HG03558 (cell line): ENCODE measurements at regions not wholly inside any gene's neighbourhood (a gene's known extent, or its start where the extent isn't known, plus 50 kb on each side); places are given as distances from the start of the nearest gene placed in this dataset.

Source experiments
- ATAC-seq: cut with Tn5 transposase; IDR thresholded peaks from one replicate; pipeline ENCODE4 v1.9.1; 2021; ENCODE audit warnings: moderate number of reproducible peaks; ENCODE audit not compliant: unreplicated experiment; ENCODE audit errors: extremely low read depth

DNA sequence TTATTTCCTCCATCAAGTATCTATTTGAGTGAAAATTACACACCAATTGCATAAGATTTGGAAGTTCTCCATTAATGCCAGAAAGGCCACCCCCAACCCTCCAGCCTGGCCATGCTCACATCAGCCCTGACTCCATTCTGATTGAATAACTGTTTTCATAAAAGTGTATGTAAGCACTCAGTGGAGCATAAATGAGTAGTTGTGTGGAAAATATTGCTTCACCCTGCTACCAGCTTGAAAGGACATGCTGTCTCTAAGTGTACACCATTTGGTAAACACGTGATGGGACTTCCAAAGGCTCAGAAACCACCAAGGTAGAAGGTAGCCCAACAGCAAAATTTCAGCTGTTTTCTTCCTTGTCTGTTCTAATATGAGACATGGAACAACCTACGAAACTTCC, 393.8 kb downstream of the ZNF385D start:
- no peak for ATAC-seq

DNA sequence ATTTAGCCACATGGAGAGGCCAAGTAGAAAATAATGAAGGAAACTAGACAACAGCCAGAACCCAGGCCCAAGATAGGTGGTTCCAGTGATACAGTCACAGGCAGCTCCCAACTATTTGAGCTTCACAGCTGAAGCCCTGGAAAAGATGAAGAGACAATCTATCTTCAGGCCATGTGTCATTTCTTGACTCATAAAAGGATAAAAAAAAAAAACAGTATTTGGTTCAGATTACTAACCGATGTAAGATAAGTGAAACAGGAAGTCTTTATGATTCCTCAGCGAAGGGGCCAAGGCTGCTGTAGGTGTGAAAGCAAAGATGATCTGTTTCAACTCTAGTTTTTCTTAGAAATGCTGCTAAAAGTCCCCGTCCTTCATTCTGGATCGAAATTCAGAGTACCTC, 394.6 kb downstream of the ZNF385D start:
- no peak for ATAC-seq

DNA sequence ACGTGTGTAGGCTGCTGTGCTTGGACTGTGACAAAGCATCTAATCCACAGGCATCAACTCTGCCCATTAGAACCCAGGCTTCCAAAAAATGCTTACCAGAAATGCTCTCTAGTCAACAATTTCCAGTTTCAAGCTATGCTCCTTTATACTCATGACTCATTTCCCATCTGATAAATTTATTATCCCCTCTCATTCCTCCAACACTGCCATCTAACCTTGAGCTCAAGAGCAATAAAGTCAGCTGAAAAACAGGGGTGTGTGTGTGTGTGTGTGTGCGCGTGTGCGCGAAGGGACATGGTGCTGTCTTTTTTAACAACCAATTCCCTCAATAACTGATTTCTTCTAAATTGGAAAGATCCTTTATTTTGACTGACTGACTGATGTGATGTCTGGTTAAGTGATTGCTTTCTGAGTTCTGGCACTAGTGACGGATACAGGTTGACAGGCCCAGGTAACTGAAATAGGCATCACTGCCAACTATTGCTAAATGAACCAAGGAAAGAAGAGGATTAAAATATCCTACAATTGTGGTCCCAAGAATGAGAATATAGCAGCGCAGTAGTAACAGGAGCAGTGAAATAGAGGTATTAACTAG, 405.5 kb downstream of the ZNF385D start:
- no peak for ATAC-seq

DNA sequence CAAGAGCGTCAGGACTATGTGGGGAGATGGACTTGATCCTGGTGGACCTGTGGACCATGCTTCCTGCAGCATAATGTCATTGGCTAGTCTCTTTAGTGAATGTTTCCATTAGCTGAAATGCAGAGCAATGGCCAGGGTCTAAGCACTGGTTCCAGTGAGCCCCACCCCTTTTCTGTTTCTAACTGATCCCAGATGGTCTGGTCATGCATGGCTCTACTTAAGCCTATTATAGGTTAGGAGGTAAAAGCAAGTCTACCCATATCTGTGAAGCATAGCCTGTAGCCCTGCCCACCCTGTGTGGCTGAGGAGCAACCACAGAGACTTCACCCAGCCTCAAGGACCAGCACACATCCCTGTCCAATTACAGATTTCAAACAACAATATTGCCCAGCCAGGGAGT, 419.2 kb downstream of the ZNF385D start:
- no peak for ATAC-seq

DNA sequence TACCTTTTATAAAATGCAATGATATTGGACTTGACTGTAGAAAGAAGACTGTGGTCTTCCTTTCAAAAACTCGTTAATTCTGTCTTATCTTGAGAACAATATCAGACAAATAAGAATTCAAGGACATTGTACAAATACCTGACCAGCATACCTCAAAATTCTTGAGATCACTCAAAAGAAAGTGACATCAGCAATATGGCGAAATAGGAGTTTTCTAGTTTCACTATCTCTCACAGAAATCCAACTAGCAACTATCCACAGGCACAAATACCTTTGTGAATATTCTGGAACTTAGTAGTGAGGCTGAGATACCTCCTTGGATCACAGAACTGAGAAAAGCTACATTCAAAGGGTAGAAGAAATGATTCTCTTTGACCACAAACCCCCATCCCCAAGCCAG, 419.7 kb downstream of the ZNF385D start:
- no peak for ATAC-seq

DNA sequence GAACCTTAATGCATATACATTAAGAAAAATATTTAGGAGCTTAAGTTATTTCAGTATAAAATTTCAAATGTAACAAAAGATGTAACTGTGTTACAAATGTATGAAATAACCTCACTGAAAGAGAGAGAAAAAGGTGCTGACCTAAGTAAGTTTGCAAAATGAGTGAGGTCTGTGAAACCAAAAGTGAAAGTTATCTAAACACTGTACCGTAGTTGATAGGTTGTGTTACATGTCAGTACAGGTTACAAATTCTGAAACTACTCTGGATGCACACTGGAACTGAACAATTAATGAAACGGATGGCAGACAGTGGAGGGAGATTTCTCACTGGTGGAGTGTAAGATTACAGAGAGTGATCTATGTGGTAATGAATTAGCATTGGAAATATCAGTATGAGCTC, 420.7 kb downstream of the ZNF385D start:
- peak; percentile 82 for ATAC-seq

DNA sequence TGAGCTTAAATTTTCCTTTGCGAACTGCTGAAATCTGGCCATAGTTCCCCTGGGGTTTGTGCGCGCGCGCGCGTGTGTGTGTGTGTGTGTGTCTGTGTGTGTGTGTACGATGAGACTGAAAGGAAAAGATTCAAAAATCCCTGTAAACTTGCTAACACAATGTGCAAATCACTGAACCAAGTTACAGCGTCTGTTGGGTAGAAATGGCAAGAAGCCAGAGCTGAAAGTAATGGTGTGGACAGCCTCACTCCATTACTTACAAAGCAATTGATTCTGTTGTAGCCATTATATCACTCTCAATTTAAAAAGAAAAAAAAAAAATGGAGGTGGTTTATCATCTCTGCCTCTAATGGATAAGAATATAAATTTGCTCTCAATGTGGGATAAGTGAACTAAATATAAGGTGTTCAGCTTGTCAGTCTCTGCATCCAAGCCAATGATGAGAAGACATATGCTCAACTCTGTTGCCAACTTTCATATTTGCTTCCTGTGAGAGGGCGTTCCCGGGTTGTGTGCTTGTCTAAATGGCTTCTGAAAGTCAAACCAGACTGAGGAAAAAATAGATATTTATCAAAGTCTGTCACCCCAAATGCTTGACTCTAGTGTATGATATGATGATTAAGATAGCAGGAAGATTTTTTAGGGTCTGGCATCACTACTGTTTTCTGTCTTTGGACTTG, 422.2 kb downstream of the ZNF385D start:
- no peak for ATAC-seq

DNA sequence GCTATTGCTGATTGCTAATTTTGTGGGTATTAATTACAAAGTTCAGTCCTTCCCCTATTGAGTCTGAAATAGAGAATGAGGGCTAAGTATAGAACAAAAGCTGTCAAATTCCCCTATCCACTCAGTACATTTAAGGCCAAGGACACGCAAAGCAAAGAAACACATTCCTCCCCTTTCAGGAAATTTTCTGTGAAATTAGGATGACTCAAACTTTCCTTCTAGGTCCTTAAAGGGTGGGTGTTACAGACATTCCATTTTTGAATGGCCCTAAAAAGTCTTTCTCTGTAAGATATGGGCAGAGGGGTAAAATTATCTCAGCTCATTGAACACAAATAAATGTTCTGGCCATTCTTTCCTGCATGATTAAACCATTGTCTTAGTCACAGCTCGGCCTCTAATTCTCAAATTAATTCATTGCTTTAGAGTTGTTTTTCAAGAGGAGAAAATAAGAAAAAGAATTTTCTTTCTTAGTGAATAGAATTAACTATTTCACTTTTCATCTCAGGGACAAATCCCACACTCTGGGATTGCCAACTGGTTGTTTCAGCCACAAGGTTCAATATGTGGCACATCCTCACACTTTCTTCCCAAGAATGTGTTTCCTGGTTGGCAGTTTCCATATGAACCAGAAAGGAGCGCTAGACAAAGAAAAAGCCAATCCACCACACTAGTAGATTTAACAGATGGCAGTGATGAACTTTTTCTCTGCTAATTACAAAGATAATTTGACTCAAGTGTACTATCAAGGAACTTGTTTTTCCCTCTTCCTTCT, 424.1 kb downstream of the ZNF385D start:
- ATAC-seq, result no peak

DNA sequence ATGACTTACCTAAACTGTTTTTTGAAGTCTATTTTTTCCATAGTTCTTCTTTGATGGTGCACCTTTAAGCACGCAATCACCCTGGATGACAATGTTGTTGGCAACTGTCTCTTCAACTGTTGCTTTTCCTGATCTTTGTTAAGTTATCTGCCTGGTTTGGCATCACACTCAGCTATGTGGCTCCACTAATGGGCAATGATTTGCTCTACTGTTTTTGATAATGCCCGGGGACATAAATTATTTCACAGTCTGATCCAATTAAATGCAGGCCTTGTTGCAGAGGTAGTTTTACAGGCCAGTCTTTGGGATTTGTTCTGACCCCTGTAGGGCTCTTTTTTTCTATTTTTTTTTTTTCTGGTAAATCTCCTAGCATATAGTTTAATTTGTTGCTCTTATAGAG, 436.3 kb downstream of the ZNF385D start:
- no peak for ATAC-seq

DNA sequence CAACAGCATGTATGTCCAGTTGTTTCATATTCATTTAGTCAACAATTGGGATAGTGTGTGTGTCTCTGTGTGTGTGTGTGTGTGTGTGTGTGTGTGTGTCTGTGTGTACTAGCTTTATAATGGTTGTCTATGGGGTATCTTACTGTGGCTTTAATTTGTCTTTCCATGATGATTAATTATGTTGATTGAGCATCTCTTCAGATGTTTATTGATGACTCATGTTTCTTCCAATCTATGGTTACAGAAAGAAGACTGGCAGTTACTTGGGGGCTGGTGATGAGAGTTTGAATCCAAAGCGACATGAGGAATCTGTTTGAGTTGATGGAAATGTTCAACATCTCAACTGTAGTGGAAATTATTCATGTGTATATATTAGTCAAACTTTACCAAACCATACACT, 440.1 kb downstream of the ZNF385D start:
- no peak for ATAC-seq

DNA sequence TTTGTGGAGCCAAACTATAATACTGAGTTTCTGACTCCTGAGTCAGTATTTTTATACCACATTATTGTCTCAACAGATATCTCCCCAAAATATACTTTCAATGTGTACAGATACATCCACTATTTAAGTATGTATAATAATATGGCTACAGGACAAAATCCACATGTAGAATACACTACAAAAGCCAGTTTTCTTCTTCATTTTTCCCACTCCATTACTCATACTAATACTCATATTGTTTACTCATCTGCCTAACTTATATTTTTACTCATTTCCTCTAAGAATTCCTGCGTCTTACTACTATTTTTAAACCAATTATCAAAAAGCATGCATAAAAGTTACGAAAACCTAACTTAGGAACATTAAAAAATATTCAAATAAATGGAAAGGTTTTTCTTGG, 440.8 kb downstream of the ZNF385D start:
- no peak for ATAC-seq

DNA sequence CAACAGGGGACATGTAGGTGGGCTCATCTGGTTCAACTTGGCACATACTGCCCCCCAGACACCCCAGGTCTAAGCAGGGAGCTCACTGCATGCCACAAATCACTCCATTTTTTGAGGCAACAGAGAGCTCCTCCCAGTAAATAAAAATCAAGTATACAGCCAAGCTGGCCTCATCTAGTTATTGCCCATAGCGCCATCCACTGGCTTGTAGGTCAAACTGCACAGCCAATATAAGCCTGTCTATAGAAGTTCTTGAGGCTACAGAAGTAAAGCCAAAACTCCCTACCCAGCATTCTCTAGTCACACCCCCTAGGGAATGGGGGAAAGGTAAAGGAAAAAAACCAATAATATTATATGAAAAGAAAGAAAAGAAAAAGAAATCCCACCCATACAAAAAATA, 453.7 kb downstream of the ZNF385D start:
- no peak for ATAC-seq

DNA sequence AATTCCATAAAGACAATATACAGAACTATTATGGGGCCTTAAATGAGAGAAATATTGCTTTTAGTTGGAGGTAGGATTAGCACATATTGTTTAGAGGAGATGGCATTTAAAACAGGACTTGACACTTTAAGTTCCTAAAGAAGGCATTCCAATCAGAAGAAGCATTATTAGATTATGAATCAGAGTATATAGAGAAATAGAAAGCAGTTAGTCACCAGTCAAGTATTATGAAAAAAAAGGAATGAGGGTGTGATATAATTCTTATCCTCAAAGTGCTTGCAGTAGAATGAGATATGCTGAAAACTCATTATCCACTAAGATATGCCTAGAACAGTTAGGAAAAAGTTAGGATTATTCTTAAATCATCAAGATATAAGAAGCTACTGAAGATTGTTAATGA, 456.2 kb downstream of the ZNF385D start:
- ATAC-seq, result no peak

DNA sequence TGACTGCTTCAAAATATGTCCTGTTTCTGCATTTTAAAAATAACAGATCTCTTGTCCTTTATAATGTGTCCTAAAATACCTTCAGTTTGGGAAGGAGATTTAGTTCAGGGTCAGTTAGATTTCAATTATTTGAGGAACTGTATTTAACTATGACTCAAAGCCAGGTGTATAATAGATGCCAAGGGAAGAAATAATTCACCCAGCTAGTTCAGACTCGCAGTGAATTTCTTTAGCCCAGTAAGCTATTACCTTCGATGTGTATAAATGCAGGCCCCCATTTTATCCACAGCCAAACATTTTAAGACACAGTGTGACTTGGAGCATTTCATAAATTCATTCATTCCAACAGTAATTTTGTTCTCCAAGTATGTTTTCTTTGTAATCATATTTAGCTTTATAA, 458.0 kb downstream of the ZNF385D start:
- ATAC-seq, result no peak

DNA sequence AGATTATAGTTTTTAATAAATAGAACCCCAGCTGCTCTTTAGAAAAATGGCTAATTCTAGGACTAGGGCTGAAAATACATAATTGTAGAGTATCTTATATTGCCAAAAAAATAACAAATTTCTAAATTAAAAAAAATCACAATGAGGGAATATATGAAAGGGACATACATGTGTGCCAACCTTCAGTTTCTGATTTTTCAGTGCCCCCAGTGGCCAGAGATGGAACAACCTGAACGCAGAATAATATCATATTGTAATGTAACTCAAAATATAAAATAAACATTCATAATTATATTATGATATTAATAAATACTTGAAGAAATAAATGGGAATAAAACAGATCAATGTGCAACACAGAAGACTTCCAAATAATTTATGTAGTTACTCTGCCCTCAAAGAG, 460.5 kb downstream of the ZNF385D start:
- ATAC-seq, result no peak

DNA sequence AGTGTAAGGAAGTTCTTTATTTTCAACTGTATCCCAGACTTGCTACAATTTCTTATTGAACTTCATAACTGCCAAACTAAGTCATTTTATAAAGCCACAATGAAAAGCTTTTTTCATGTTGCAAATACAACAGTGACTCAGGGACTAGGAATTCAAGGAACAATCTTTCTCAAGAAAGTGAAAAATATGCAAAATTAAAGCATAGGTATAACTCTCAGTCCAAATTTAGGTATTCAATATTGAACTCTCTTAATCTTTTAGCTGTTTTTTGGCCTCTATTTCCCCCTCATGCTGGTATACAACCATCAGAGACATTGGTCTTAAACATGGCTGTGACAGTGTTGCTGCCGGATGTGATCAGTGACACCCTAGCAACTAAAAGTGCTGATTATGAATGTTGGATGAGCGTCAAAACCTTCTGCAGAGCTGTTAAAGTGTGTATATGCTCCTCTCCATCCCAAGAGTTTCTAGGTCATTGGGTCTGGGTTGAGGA, 476.9 kb downstream of the ZNF385D start:
- ATAC-seq, result no peak

DNA sequence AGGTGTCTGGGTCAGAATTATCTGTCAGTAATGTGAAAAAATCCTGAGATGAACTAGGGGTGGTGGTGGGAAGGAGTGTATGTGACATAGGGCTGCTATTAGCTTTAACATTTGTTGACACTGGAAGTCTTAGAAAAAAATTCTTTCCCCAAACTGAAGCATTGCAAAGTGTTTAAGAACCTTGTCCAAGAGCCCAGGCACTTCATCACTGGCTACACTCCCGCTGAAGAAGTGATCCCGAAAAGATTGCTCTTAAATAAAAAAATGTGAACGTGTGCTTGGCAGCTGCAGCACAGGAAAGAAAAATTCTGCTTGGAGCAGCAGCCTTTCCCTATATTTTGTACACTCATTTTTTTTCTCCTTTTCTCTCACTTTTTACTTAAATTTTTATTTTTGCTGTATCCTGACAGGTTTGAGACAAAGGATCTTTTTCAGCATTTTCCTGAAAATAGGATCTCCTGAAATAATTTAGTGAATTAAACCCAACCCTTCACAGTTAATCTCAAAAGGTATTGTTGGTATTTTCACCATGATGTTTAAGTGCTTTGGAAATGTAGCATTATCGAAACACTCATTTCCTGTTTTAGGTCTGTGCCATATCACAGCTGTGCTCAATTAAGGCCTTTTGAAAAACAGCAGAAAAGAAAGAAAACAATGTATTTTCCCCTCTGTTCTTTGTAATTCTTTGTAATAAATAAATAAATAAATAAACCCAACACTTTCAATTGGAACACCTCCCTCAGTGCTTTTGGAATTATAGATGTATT, 477.6 kb downstream of the ZNF385D start:
- ATAC-seq, result no peak

DNA sequence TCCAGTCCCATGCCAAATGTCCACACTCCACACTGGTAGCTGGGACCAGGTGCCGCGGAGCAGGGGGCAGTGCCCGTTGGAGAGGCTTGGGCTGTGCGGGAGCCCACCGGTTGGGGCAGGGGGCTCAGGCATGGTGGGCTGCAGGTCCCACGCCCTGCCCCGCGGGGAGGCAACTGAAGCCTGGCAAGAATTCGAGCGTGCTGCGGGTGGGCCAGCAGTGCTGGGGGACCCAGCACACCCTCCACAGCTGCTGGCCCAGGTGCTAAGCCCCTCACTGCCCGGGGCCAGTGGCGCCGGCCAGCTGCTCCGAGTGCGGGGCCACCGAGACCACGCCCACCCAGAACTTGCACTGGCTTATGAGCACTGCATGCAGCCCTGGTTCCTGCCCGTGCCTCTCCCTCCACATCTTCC, 479.4 kb downstream of the ZNF385D start:
- ATAC-seq, result no peak

DNA sequence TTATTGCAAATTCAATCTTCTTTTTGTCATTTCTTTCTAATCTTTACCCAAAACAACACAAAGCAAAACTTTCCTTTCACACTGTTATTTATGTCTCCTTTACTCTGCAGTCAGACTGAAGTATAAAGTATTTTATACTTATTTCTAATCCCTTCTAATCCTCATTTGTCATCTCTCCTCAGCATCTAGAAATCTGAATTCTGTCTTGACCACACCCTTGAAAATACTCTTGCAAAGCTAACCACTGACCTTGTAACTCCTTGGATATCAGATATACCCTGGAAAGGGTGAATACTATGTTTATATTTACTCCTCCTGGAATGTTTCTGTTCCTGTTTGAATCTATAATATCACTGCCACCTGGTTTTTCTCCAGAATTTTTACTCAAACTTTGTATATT, 481.1 kb downstream of the ZNF385D start:
- no peak for ATAC-seq

DNA sequence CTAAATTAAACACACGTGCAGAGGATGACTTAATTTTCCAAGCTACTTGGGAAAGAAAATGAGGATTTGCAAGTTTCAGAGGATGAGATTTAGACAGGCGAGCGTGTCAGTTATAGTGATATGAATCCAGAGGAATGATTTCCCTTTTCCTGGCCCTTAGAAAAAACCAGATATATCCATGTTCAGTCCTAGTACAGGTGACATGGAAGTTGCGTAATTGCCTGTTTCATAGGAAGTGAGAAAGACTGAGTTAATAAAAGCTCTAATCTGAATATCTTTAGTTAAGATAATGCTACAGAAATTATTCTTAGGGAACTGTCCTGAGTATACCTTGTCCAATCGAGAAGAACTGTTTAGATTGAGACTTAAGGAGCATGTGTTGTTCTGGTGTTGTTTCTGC, 490.5 kb downstream of the ZNF385D start:
- no peak for ATAC-seq

DNA sequence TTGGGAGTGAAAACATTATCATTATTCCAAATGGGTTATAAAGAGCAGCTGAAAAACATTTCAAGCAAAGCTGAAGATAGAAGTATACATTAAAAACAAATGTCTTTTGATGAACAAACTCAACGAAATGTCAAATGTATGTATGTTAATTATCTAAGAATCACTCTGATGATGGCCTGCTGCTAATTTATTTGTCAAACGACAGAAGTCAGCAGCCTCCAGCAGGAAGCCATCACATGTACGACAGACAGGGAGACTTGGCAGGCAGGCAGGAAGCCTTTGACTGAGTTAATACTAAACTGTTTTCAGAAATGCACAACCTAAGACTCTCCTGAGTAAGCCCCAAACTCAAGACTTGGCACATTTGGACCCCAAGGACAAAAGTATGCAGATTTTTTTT, 491.1 kb downstream of the ZNF385D start:
- no peak for ATAC-seq
